ENCODE measurements at regions not wholly inside any gene's neighbourhood (a gene's known extent, or its start where the extent isn't known, plus 50 kb on each side); places are given as distances from the start of the nearest gene placed in this dataset.

GRCh38 chr16:59148056-59148768 lies 414.1 kb upstream of the GOT2 start:
- TF ChIP-seq NFIC (IDR thresholded peaks at IDR 0.05) = no peak
- no peak for TF ChIP-seq EP300 (IDR thresholded peaks at IDR 0.05; ENCODE audit: borderline replicate concordance)
- TF ChIP-seq YY1 (IDR thresholded peaks at IDR 0.05; ENCODE audit: low read depth) = no peak
- TF ChIP-seq EGR1 (IDR thresholded peaks at IDR 0.05) = no peak
- TF ChIP-seq MAX (IDR thresholded peaks at IDR 0.05) = no peak
- TF ChIP-seq ZBTB7A (IDR thresholded peaks at IDR 0.05; ENCODE audit: low read depth) = no peak
- no peak for TF ChIP-seq CEBPB (IDR thresholded peaks at IDR 0.05)
- TF ChIP-seq RAD21 (IDR thresholded peaks at IDR 0.05; ENCODE audit: low read depth) = no peak
- no peak for TF ChIP-seq TAF1 (IDR thresholded peaks at IDR 0.05; ENCODE audit: low read depth)
- no peak for TF ChIP-seq TCF12 (IDR thresholded peaks at IDR 0.05; ENCODE audit: low read depth)

- no peak for TF ChIP-seq FOXM1 (IDR thresholded peaks at IDR 0.05; ENCODE audit: borderline replicate concordance, low read depth)
- TF ChIP-seq CEBPB (IDR thresholded peaks at IDR 0.05) = no peak
- TF ChIP-seq EP300 (IDR thresholded peaks at IDR 0.05; ENCODE audit: borderline replicate concordance) = no peak
- no peak for TF ChIP-seq ZBTB7A (IDR thresholded peaks at IDR 0.05; ENCODE audit: low read depth)
Observed at GRCh38 chr16:59146140-59146539, 412.0 kb upstream of the GOT2 start.

GRCh38 chr16:59144841-59145240 lies 410.7 kb upstream of the GOT2 start:
- no peak for TF ChIP-seq NFIC (IDR thresholded peaks at IDR 0.05)
- no peak for TF ChIP-seq EP300 (IDR thresholded peaks at IDR 0.05; ENCODE audit: borderline replicate concordance)
- no peak for TF ChIP-seq YY1 (IDR thresholded peaks at IDR 0.05; ENCODE audit: low read depth)
- no peak for TF ChIP-seq CEBPB (IDR thresholded peaks at IDR 0.05)
- no peak for TF ChIP-seq TEAD4 (IDR thresholded peaks at IDR 0.05)
- no peak for TF ChIP-seq TCF12 (IDR thresholded peaks at IDR 0.05; ENCODE audit: low read depth)

GRCh38 chr16:59144326-59144725 lies 410.2 kb upstream of the GOT2 start:
- no peak for TF ChIP-seq FOXM1 (IDR thresholded peaks at IDR 0.05; ENCODE audit: borderline replicate concordance, low read depth)
- TF ChIP-seq USF1 (IDR thresholded peaks at IDR 0.05) = no peak
- TF ChIP-seq TCF12 (IDR thresholded peaks at IDR 0.05; ENCODE audit: low read depth) = no peak
- no peak for TF ChIP-seq MAX (IDR thresholded peaks at IDR 0.05)
- no peak for TF ChIP-seq TEAD4 (IDR thresholded peaks at IDR 0.05)

- TF ChIP-seq NFIC (IDR thresholded peaks at IDR 0.05) = no peak
- TF ChIP-seq FOXM1 (IDR thresholded peaks at IDR 0.05; ENCODE audit: borderline replicate concordance, low read depth) = no peak
- no peak for TF ChIP-seq ZBTB7A (IDR thresholded peaks at IDR 0.05; ENCODE audit: low read depth)
- TF ChIP-seq TAF1 (IDR thresholded peaks at IDR 0.05; ENCODE audit: low read depth) = no peak
- TF ChIP-seq RAD21 (IDR thresholded peaks at IDR 0.05; ENCODE audit: low read depth) = no peak
- TF ChIP-seq EP300 (IDR thresholded peaks at IDR 0.05; ENCODE audit: borderline replicate concordance) = no peak
- TF ChIP-seq CREB1 (IDR thresholded peaks at IDR 0.05; ENCODE audit: low read depth) = no peak
- TF ChIP-seq MAX (IDR thresholded peaks at IDR 0.05) = no peak
- no peak for TF ChIP-seq TEAD4 (IDR thresholded peaks at IDR 0.05)
- TF ChIP-seq EGR1 (IDR thresholded peaks at IDR 0.05) = no peak
- TF ChIP-seq CEBPB (IDR thresholded peaks at IDR 0.05) = no peak
- TF ChIP-seq YY1 (IDR thresholded peaks at IDR 0.05; ENCODE audit: low read depth) = no peak
- no peak for TF ChIP-seq USF1 (IDR thresholded peaks at IDR 0.05)
- TF ChIP-seq REST (IDR thresholded peaks at IDR 0.05; ENCODE audit: low read depth) = no peak
- TF ChIP-seq TCF12 (IDR thresholded peaks at IDR 0.05; ENCODE audit: low read depth) = no peak
Observed at GRCh38 chr16:59126486-59126885, 392.4 kb upstream of the GOT2 start.

GRCh38 chr16:59124056-59124455 lies 389.9 kb upstream of the GOT2 start:
- TF ChIP-seq TAF1 (IDR thresholded peaks at IDR 0.05; ENCODE audit: low read depth) = no peak
- no peak for TF ChIP-seq YY1 (IDR thresholded peaks at IDR 0.05; ENCODE audit: low read depth)
- TF ChIP-seq NFIC (IDR thresholded peaks at IDR 0.05) = no peak
- TF ChIP-seq CREB1 (IDR thresholded peaks at IDR 0.05; ENCODE audit: low read depth) = no peak
- TF ChIP-seq FOXM1 (IDR thresholded peaks at IDR 0.05; ENCODE audit: borderline replicate concordance, low read depth) = no peak
- no peak for TF ChIP-seq MAX (IDR thresholded peaks at IDR 0.05)
- TF ChIP-seq REST (IDR thresholded peaks at IDR 0.05; ENCODE audit: low read depth) = no peak
- TF ChIP-seq ZBTB7A (IDR thresholded peaks at IDR 0.05; ENCODE audit: low read depth) = no peak
- TF ChIP-seq CEBPB (IDR thresholded peaks at IDR 0.05) = no peak
- no peak for TF ChIP-seq USF1 (IDR thresholded peaks at IDR 0.05)
- no peak for TF ChIP-seq EGR1 (IDR thresholded peaks at IDR 0.05)
